Activated T-helper 9 cell treated with anti-CD3 and anti-CD28 coated beads, Interleukin-2, amount 50 U/mL, for 16 hours (primary cell): ENCODE measurements at regions not wholly inside any gene's neighbourhood (a gene's known extent, or its start where the extent isn't known, plus 50 kb on each side); places are given as distances from the start of the nearest gene placed in this dataset.
A peak's percentile ranks its signal among the peaks of the same experiment; 100 is the strongest.

ENCODE experiments used
- DNase-seq: peaks from one replicate; pipeline ENCODE4 v3.0.0-alpha.2; 2020; ENCODE audit warnings: low read depth

DNA sequence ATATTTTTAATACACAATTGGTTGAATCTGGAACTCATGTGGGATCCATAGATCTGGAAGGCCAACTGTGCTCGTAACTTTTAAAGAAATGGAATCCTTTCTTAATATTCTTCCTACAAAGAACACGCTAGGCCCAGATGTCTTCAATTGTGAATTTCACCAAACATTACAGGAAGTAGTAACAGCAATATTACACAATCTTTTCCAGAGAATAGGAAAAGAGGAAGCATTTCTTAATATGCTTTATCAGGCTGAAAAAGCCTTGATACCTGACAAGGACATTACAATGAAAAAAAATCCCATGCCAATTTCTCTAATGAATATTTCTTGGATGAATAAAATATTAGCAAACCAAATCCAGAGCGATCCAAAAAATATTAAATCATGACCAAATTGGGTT lies 80.3 kb upstream of the HAAO start:
- no peak for DNase-seq

DNA sequence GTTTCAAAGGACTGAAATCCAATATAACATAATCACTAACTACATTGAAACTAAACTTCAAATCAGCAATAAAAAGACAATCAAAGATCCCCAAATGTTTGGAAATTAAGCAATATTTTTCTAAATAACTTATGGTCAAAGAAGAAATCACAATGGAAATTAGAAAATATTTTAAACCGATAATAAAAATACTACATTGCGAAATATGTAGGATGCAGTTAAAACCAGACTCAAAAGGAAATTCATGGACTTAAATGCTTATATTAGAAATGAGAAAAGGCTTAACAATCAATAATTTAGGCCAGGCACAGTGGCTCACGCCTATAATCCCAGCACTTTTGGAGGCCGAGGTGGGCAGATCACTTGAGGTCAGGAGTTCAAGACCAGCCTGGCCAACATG lies 79.0 kb upstream of the HAAO start:
- no peak for DNase-seq

DNA sequence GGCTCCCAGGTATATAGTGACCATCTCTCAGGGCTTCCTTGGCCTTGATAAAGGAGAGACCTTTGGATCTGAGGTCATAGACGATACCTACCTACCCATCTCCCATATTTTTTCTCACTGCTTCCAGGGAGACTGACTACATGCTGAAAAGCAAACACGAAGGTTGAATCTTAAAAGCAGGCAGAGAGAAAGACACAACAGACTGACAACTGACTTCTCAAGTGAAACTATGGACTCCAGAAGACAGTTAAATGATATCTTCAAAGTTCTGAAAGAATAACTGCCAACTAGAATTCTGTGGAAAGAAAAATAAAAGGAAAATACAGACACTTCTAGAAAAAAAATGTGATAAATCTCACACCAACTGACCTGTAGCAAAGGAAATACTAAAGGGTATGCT lies 76.5 kb upstream of the HAAO start:
- DNase-seq = no peak

DNA sequence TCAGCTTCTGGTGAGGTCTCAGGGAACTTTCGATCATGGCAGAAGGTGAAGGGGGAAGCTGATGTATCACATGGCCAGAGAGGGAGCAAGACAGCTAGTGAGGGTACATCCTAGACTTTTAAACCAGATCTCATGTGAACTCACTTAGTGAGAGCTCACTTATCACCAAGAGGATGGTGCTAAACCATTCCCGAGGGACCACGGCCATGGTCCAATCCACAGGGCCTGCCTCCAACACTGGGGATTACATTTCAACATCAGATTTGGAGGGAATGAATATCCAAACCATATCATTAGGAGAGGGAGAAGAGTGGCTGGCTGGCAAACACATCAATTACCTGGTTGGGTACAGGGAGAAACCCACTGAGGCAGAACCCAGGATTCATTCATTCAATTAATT lies 75.7 kb upstream of the HAAO start:
- no peak for DNase-seq

DNA sequence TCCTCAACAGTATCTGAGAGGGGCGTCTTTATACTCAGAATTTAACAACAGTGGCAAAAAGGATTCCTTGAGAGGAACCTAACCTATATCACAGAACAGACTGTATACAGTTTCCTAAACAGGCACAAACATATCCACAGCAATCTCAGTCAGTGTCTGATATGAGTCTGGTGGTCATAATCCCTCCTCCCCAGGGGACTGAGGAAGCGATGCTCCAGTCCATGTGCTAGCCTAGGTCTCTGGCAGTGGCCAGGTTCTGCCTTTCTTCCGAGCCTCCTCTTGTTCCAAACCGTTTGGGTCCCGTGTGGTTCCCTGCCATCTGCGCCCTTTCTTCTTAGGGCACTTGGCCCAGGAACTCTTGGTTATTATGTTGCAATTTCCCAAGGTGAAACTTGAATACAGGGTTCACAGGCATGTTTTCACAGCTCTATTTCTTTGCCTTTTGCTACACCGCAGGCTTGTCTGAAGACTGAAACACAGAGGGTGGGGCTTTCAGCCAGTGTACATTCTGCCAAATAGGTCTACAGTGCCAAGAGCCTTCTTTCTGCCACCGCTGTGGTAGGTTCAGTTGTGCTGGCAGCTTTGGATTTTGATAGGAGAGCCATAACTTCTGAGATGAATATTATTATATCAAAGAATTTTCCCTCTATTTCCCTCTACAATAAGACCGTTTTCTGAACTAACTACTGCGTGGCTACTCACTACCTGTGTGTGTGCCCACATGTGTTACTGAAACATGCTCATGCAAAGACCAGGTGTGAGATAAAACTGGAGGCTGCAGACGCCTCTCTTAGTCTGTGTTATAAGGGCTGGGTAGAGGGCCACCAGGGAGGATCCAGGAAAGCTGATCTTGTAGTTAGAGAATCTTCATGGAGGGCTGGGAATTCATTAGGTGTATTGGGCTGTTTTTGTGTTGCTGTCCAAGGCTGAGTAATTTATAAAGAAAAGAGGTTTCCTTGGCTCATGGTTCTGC lies 75.0 kb upstream of the HAAO start:
- no peak for DNase-seq

DNA sequence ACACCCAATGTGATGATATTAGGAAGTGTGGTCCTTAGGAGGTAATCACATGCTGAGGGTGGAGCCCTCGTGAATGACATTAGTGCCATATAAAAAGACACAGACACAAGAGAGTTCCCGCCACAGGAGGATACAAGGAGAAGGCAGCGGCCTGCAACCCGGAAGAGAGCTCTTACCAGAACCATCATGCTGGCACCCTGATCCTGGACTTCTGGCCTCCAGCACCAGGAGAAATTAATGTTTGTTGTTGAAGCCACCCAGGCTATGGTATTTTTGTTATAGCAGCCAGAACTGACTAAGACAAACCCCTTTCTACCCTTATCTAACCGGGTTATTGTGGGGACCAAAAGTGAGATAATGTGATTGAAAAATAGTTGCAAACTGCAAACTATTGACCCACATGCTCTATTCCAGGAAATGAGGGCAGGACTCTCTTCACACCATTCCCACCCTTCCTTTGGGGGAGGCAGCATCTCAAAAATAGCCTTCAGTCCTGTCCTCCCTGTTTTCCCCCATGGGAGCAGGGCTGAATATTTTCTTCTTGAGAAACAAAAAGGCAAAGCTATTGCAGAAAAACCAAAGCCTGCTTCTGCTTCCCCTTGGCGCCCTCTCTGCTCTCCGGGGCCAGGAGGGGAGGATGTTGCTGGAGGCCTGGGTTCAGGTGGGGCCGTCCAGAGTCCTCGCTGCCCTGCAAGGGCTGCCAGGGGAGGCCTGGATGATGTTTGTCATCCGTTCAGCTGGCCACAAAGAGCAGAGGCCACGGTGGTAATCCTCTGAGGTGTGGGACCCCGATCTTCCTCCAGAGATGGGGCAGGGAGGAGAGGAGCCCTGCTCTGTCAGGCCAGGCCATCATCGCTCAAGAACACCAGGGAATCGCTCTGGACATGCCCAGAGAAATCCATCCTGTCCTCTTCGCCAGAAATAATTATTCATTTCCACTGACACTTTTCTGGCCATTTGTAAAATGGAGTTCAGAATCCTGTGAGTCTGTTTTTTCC lies 73.8 kb upstream of the HAAO start:
- no peak for DNase-seq

DNA sequence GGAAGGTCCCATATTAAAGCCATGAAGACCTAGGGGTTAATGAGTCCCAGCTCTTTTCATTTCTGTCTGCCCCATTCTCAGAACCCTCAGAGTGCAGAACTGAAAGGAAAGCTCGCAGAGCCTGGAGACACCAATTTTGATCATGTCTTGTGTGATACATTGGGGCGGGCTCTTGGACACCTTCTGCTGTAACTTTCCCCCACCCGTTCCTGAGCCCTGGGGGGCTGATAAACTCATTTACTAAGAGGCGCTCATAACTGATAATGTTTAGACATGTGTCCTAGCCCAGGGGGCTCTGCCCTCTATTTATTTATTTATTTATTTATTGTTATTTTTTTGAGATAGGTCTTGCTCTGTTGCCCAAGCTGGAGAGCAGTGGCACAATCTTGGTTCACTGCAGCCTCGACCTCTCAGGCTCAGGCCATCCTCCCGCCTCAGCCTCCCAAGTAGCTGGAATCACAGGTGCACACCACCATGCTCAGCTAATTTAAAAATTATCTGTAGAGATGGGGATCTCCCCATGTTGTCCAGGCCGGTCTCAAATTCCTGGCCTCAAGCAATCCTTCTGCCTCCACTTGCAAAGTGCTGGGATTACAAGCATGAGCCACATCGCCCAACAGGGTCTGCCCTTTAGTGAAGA lies 72.4 kb upstream of the HAAO start:
- no peak for DNase-seq

DNA sequence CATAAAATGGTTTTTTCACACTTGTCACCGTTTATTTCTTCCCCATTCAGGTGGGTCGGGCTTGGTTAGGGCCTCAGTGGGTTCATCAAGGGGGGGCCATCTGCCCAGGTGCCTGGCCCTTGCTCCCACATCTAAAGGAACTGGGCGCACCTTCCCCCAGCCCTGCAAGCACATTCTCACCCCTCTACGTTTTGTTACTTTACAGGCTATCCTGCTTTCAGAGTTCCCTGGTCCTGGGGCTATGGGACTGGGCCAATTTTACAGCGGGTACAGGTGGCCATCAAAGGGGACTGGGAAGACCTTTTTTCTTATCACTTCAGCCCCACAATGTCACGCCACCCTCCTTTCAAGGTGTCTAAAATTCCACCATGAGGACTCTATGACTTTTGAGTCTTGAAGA lies 71.8 kb upstream of the HAAO start:
- DNase-seq = no peak

DNA sequence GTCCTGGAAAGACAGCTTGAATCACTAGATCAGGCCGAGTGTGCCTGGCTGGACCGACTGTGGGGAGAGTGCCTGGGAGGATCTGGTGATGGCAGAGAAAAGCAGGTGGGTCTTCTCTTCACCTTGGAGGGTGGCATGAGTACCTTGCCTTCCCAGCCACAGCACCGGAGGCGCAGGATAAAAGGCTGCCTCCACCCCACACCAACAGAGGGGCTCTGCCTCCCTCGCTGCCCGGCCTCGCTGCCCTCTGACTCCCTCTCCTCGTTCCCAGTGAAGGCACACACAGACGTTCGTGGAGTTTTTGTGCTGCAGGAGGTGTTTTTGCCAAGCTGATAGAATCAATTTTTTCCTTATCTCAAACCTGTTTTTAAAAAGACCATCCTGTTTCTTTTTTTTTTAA lies 71.4 kb upstream of the HAAO start:
- DNase-seq = no peak

DNA sequence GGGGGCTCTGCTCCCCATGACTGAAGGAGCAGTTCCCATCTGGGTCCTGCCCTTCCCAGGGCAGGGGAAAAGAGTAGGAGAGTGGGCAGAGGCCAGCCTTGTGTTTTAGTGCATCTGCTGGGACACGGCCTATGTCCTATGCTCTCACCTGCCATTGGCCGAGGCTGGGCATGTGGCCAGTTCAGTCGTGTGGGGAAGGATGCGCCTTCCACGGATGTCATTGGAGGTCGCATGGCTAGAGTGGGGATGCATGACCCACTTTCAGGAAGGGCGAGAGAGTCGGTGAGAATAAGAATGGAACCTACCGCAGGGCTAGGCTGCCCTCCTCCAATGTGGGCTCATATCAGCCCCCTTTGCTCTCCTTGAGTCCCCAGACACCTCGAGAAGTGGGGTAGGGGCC lies 70.9 kb upstream of the HAAO start:
- DNase-seq = no peak

DNA sequence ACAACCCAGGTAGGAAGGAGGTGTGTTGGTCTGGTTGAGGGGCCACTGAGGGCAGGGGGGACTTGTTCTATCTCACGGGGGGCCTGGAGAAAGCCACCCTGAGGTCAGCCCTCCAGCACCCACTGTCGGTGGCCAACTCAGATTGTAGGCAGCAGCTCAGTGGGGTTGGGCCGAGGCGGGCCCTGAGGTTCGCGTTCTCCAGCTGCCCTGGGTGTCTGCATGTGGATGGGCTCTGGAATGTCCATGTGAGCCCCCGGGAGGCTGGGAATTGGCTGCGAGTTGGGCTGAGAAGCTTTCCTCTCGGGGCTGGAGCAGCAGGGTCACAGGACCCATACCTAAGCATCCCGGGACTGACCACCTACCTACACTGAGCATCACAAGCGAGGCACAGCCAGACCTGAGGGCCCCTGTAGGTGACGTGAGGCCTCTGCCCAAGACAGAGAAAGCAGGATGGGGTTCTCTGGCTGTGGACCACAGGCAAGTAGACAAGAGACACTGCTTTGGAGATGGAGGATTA lies 70.3 kb upstream of the HAAO start:
- DNase-seq = no peak

DNA sequence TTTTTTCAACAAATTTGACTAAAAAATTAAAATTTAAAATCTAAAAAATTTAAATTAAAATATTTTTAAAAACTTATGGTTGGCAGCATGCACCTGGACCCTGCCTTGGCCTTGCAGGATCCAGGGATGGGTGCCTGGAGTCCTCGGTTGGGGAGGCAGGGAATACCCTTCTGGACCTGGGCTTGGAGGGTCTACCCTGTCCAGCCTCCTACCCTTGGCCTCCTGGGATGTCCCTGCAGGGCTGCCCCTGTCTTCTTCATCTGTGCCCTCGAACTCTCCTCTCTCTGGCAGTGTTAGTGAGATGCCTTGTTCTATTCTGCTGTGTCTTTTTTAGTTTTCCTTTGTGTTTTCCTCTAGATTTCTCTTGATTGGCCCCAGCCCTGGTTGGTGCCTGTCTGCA lies 68.9 kb upstream of the HAAO start:
- DNase-seq = no peak

DNA sequence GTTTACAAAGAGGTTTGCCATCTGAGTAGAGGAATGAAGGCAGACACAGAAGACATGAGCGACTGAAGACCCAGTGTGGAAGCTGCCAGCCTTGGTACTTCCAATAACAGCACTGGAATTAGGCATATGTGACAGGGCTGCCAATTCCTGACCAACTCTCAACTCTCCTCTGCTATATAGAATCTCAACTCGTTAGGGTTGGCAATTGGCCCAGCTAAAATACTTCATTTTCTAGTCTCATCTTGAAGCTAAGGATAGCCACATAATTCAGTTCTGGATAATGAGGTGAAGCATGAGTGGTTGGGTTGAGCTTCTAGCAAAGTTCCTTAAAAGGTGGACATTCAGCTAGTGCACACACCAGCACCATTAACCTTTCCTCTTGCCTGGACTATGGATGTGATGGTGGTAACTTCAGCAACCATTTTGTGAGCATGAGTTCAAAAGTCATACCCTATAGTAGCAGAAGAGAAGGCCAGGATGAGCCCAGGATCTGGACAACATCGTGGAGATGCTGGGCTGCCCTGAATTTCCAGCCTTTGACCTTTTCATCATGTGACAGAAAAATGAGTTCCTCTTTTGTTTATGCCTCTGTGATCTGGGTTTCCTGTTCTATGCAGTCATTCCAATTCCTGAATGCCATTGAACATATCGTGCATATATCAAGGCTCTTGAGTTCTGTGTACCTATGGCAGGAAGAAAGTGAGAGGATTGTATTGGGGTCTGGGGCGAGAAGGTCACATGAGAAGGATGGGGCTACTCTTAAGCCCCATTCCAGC lies 68.1 kb upstream of the HAAO start:
- no peak for DNase-seq

DNA sequence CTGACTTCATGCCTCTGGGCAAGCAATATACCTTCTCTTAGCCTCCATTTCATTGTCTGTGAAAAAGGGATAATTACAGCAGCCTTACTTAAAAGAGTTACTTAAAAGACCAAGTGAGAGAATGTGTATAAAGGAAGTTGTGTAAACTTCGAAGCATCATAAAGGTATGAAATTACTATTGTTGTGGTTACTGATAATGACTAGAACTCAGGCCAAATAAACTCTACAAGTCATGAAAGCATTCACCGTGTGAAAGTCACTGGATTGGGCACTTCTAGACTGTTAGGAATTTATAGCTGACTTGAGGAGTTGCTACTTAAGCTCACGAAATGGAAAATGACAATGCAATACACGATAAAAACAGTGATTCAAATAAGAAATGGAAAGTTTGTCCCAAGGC lies 67.4 kb upstream of the HAAO start:
- DNase-seq = no peak

DNA sequence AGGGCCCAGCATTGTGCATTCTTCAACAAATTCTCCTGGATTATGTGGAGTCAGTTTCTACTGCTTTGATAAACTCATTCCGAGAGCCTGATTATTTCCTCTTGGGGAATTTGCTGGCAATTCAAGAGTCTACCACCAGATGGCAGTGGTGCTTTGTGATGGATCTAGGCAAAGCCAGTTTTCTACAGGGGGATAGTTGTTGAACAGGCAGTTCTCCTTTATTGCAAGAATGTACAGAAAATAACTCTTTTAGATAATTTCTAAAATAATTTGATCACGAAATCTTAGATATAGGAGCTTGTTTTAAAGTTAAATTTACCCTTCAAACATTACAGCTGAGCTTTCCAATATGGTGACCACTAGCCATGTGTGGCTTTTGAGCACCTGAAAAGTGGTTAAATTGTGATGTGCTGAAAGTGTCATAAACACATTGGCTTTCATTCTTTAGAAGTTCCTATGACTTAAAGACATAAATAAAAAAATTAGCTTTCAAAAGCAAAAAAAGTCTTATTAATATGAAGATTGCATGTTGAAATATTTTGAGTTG lies 66.7 kb upstream of the HAAO start:
- DNase-seq = peak; percentile 5

DNA sequence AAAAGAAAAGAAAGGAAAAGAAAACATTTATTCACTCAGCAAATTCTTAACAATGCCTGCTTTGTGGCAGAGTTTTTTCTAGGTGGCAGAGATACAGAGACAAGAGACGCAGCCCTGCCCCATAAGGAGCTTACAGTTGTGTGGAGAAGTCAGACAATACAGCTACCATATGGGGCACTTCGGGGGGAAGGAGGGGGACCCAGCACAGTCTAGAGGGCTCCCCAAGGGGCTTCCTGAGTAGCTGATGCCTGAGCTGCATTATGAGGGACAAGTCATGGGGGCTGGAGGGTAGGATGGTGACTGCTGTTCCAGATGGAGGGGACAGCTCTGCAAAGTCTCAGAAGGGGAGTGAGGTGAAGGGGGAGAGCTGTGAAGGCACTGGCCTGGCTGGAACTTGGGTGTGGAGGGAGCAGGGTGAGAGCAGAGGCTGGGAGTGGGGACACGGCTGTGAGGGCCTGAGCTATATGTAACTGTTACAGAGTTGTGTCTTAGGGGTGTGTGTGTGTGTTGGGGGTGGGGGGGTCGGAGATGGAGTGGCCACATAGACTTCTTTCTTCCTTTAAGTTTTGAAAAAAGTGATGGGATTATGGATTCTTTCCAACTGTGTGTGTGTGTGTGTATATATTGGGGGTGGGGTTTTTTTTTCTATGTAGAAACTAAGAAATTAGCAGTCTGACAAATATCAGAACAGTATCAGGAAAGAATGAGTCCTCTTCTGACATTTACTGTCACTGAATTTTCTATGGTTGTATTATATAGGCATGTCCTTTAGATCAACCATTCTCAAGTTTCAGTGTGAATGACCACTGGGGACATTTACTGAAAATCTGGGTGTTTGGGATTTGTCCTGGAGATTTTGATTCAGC lies 66.0 kb upstream of the HAAO start:
- DNase-seq = no peak

DNA sequence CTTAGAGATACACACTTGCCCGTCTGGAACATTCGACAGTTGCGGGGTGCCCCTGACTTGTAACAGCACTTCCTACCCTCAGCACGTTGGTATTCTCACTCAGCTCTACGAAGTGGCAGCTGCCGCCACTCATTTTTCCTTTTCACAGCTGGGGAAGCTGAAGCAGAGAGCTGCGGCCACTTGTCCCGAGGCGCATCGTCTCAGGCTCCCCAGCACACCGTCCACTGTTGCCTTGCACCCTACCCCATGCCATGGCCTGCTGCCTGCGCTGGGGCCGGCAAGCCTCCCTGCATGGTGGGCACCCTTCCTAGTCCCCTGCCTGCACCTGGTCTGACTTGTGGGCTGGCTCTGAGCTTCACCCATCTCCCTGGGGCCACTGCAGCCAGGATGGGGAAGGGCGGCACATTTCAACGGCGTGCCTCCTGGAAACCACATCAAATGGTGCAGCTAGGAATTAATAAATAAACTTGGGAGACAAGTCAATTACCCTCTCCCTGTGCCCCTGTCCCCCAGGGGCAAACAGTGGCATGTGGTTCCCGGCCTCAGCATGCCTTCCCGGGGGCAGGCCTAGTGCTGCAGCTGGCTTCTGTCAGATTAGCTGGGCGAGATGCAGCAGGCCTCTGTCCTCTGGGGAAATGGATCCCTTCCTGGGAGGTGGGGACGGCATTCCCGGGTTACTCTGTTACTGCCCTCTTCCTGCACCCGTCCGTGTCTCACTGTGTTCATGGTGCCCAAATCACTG lies 64.7 kb upstream of the HAAO start:
- no peak for DNase-seq

DNA sequence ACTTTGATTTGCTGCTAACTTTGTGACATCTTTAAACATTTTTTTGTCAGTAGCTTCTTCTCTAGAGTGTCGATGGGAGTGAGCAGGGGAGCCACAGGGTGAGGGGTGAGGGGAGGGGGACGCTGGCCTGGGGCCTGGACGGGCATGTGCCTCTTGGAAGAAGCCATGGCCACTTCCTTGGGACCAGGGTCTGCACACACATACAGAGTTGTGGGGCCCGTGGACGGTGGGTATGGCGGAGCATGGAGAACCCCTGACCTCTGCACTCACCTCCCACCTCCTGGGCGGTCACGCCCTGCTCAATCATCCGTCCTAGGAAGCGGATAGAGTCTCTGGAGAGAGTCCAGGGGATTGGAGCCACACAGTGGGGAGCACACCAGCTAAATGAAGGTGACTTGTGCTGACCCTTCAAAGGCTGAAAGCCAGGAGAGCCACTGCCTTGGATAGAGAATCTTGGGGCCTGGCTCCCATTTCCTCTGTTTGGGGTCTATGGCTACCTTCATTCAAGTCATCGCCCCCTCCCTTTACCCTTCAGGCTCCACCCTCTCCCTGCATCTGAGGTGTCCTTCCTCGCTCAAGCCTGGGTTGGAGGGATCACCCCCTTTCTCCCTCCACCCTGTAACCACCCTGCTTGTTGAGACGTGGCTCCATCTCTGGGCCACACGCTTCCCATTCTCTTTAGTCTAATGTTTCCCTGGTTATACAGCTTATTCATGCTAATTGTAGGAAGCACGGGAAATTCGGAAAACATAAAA lies 63.9 kb upstream of the HAAO start:
- no peak for DNase-seq
